IMR-90 (cell line): ENCODE measurements at regions not wholly inside any gene's neighbourhood (a gene's known extent, or its start where the extent isn't known, plus 50 kb on each side); places are given as distances from the start of the nearest gene placed in this dataset.

ENCODE experiments used
- ATAC-seq: fragments of 200-7000 bp; cut with Tn5 transposase; 2 replicates; pipeline ENCODE4 v1.9.1; 2020; ENCODE audit warnings: low read depth, mild to moderate bottlenecking, moderate library complexity
- BruUV-seq: library from RNA; stranded (reverse); fragments of 400-500 nt; replicated peaks from 2 replicates; lab custom pipeline; 2021; lab: Mats Ljungman, UMichigan
- CTCF ChIA-PET: fragments of 300-600 bp; formaldehyde crosslinking; extraction: SDS; loops from one replicate; lab custom pipeline; 2021; ENCODE audit warnings: antibody characterized with exemption; lab: Yijun Ruan, JAX
- POLR2A ChIA-PET: fragments of 300-600 bp; sonication (Branson Sonifier 250); formaldehyde crosslinking; loops from one replicate; lab custom pipeline; 2022; ENCODE audit warnings: antibody characterized with exemption; ENCODE audit not compliant: unreplicated experiment; lab: Charles Lee
- DNase-seq: peaks from one replicate; pipeline ENCODE4 v3.0.0; 2013
- H2AFZ ChIP-seq: replicated peaks from 2 replicates; pipeline ENCODE3; 2013; ENCODE audit warnings: low read length, mild to moderate bottlenecking; ENCODE audit not compliant: poor library complexity
- H2AK5ac ChIP-seq: 2 replicates; pipeline ENCODE4 v1.6.1; 2013; ENCODE audit warnings: low read depth, low read length, inconsistent platforms
- H2AK9ac ChIP-seq: replicated peaks from 2 replicates; pipeline ENCODE3; 2013; ENCODE audit warnings: mild to moderate bottlenecking, low read depth, low read length, moderate library complexity; ENCODE audit not compliant: poor library complexity
- H2BK120ac ChIP-seq: 2 replicates; pipeline ENCODE4 v1.6.1; 2013; ENCODE audit warnings: low read depth, low read length, inconsistent platforms
- H2BK15ac ChIP-seq: 3 replicates; pipeline ENCODE4 v1.6.1; 2013; ENCODE audit warnings: low read depth, low read length, inconsistent platforms
- H2BK20ac ChIP-seq: 2 replicates; pipeline ENCODE4 v1.6.1; 2013; ENCODE audit warnings: low read depth, mild to moderate bottlenecking, inconsistent platforms, low read length, moderate library complexity
- H2BK5ac ChIP-seq: 2 replicates; pipeline ENCODE4 v1.6.1; 2013; ENCODE audit warnings: mild to moderate bottlenecking, low read depth, low read length, inconsistent platforms; ENCODE audit not compliant: poor library complexity, severe bottlenecking
- H3K14ac ChIP-seq: replicated peaks from 2 replicates; pipeline ENCODE4 v1.6.1; 2013; ENCODE audit warnings: low read depth, low read length, inconsistent platforms
- H3K18ac ChIP-seq: 2 replicates; pipeline ENCODE4 v1.6.1; 2013; ENCODE audit warnings: low read depth, low read length, control low read depth
- H3K23ac ChIP-seq: 2 replicates; pipeline ENCODE4 v1.6.1; 2013; ENCODE audit warnings: low read depth, low read length, inconsistent platforms
- H3K27ac ChIP-seq: 2 replicates; pipeline ENCODE4 v1.5.1; 2013; ENCODE audit warnings: mild to moderate bottlenecking, control low read depth, low read length; ENCODE audit not compliant: insufficient read depth
- H3K27me3 ChIP-seq: 2 replicates; pipeline ENCODE4 v1.6.1; 2013; ENCODE audit warnings: low read length; ENCODE audit not compliant: control insufficient read depth, insufficient read depth
- H3K36me3 ChIP-seq: 2 replicates; pipeline ENCODE4 v1.6.1; 2013; ENCODE audit warnings: low read length, mixed read lengths; ENCODE audit not compliant: control insufficient read depth, insufficient read depth
- H3K4ac ChIP-seq: 2 replicates; pipeline ENCODE4 v1.6.1; 2013; ENCODE audit warnings: low read depth, low read length, inconsistent platforms
- H3K4me1 ChIP-seq: 2 replicates; pipeline ENCODE4 v1.6.1; 2013; ENCODE audit warnings: low read length, mixed read lengths; ENCODE audit not compliant: control insufficient read depth, insufficient read depth
- H3K4me2 ChIP-seq: 2 replicates; pipeline ENCODE4 v1.6.1; 2013; ENCODE audit warnings: low read depth, mild to moderate bottlenecking, control low read depth, low read length, moderate library complexity
- H3K4me3 ChIP-seq: 2 replicates; pipeline ENCODE4 v1.5.1; 2013; ENCODE audit warnings: low read depth, mild to moderate bottlenecking, control low read depth, low read length, moderate library complexity; ENCODE audit not compliant: insufficient read depth
- H3K56ac ChIP-seq: 2 replicates; pipeline ENCODE4 v1.6.1; 2013; ENCODE audit warnings: low read length, inconsistent platforms; ENCODE audit not compliant: insufficient read depth; ENCODE audit errors: extremely low read depth
- H3K79me1 ChIP-seq, 2 experiments: 2 replicates each; pipeline ENCODE4 v1.6.1; 2013; ENCODE audit warnings: low read length in 2 of 2, inconsistent platforms in 1 of 2, low read depth in 1 of 2
- H3K9ac ChIP-seq: 2 replicates; pipeline ENCODE4 v1.6.1; 2013; ENCODE audit warnings: low read depth, low read length, control low read depth
- H3K9me1 ChIP-seq: 2 replicates; pipeline ENCODE4 v1.6.1; 2013; ENCODE audit warnings: low read length, inconsistent platforms; ENCODE audit not compliant: insufficient read depth
- H3K9me3 ChIP-seq: 2 replicates; pipeline ENCODE4 v1.6.1; 2013; ENCODE audit warnings: low read length; ENCODE audit not compliant: control insufficient read depth, insufficient read depth
- H4K20me1 ChIP-seq: 2 replicates; pipeline ENCODE4 v1.6.1; 2013; ENCODE audit warnings: low read length, inconsistent platforms; ENCODE audit not compliant: insufficient read depth
- H4K5ac ChIP-seq: 2 replicates; pipeline ENCODE4 v1.6.1; 2013; ENCODE audit warnings: mild to moderate bottlenecking, low read depth, low read length, control low read depth
- H4K8ac ChIP-seq, 2 experiments: 2 replicates each; pipeline ENCODE4 v1.6.1; 2013; ENCODE audit warnings: low read depth in 2 of 2, low read length in 2 of 2, control low read depth in 1 of 2, inconsistent platforms in 1 of 2
- H4K91ac ChIP-seq: 2 replicates; pipeline ENCODE4 v1.6.1; 2013; ENCODE audit warnings: low read depth, low read length, inconsistent platforms; ENCODE audit not compliant: insufficient read depth
- NFE2L2 ChIP-seq: fragments of 150-350 bp; IDR thresholded peaks from 2 replicates; pipeline ENCODE4 v1.6.1; 2016; ENCODE audit warnings: low read depth, mild to moderate bottlenecking, low read length
- WGBS, 2 experiments: methylation state at CpG; one replicate each; pipeline versions ENCODE4 v1.1.5 to v1.1.7; 2013; ENCODE audit warnings: missing lambda C conversion rate in 2 of 2; ENCODE audit not compliant: insufficient read length in 1 of 2; ENCODE audit errors: extremely low coverage in 2 of 2; 5-methylcytosine and 5-hydroxymethylcytosine counted together
- dilution Hi-C: fragments of 300-500 bp; cut with HindIII; formaldehyde crosslinking; loops from one replicate; pipeline ENCODE4 v1.14.3; 2018; ENCODE audit warnings: low sequenced_read_pairs; ENCODE audit not compliant: unreplicated experiment
- in situ Hi-C: fragments of 300-500 bp; cut with MboI; formaldehyde crosslinking; loops from 3 replicates; pipeline ENCODE4 v1.14.3; 2019; ENCODE audit warnings: low sequenced_read_pairs, inconsistent platforms, mixed read lengths
- intact Hi-C: fragments of 100-400 bp; cut with micrococcal nuclease; formaldehyde crosslinking; loops from 2 replicates; pipeline ENCODE4 v1.10.0; 2022

DNA sequence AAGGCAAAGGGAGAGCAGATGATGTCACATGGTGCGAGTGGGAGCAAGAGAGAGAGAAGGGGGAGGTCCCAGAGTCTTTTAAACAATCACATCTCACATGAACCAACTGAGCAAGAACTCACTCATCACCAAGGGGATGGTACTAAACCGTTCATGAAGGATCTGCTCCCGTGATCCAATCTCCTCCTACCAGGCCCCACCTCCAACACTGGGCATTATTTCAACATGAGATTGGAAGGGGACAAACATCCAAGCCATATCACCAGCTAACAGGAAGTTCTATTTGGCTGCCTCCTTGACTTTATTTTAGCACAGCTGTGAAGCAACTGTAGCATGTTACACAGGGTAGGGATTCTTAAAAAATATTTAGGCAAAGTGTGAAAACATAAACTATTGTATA lies 102.5 kb downstream of the DDIT4L start:
- Histone ChIP-seq H4K8ac (no peak overlapping the region), H3K4me2 (no peak overlapping the region), H3K4me1 (peaks cover 1% of the 10 kb centered on the region; the same call in 1 of the 2 replicates), H3K56ac (no peak overlapping the region), H2BK120ac (no peak overlapping the region), H3K79me1 (no peaks in the 10 kb centered on the region), H3K9me1 (no peaks in the 10 kb centered on the region), H3K23ac (no peak overlapping the region), H3K9ac (no peak overlapping the region), H3K18ac (no peak overlapping the region), H2AK9ac (no peak overlapping the region), H3K4me3 (no peak overlapping the region), H3K4ac (no peak overlapping the region), H2AK5ac (no peak overlapping the region), H3K9me3 (no peaks in the 10 kb centered on the region), H3K27me3 (no peaks in the 10 kb centered on the region), H4K20me1 (no peaks in the 10 kb centered on the region), H2BK5ac (no peak overlapping the region), H3K14ac (no peak overlapping the region), H3K27ac (no peak overlapping the region), H2BK15ac (no peak overlapping the region), H3K36me3 (no peaks in the 10 kb centered on the region), H2AFZ (no peak overlapping the region), H2BK20ac (no peak overlapping the region), H4K91ac (no peak overlapping the region), H4K5ac (no peak overlapping the region)
- ChIA-PET POLR2A (no interaction called here), CTCF (interaction anchor here (1.0 kb wide), 1 partner anchor 9 kb away, joined by 4 read pairs; no protein-coding TSS in a partner anchor)
- no TSS peak for BruUV-seq
- intact Hi-C loops, result no loop called here
- dilution Hi-C loops, result no loop called here
- ATAC-seq (peak; percentile 60), DNase-seq (peak; percentile 10)
- WGBS, 2 experiments, result no CpG with 5 or more reads among the region's 3 CpGs
- no peak for TF ChIP-seq NFE2L2
- in situ Hi-C loops, result no loop called here
